Renal pelvis (tissue), 1 donor: ENCODE measurements at regions not wholly inside any gene's neighbourhood (a gene's known extent, or its start where the extent isn't known, plus 50 kb on each side); places are given as distances from the start of the nearest gene placed in this dataset.

Source experiments
- DNase-seq: peaks from one replicate; pipeline ENCODE4 v3.0.0-alpha.2; 2013

DNA sequence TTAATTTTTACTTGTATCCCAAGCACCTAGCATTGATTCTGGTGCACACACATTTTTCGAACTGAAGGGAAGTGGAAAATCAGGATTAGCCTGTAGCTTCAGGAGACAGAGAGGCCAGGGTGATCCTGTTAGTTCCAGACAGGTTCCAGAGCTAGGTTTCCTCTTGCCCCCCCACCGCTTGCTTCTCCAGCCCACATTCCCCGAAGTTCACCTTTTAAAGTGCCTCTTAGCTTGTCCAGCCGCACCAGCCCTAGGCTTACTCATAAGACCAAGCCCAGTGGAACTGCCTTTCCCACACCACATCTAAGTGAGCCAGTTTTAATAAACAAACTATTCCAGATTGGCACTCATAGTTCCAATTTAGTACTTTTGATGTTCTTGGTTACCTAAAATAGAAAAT lies 898.6 kb upstream of the KLHL29 start:
- no peak for DNase-seq

DNA sequence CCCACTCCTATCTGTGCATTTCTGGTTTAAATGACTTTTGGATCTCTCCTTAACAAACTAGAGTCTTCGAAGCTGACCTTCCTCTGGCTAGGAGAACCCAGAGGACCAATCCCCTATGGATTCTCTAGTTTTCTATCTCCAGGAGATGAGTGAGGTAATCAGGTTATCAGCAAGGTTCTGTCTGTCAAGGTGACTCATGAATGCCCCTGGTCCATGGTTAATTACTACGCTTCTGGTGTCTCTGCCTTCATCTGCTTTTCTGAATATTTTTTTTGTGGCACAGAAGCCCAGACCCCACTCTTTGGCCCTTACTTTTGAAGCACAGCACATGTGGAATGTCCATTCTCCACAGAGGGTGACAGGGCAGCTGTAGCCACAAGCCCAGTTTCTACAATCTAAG lies 897.9 kb upstream of the KLHL29 start:
- DNase-seq: no peak

DNA sequence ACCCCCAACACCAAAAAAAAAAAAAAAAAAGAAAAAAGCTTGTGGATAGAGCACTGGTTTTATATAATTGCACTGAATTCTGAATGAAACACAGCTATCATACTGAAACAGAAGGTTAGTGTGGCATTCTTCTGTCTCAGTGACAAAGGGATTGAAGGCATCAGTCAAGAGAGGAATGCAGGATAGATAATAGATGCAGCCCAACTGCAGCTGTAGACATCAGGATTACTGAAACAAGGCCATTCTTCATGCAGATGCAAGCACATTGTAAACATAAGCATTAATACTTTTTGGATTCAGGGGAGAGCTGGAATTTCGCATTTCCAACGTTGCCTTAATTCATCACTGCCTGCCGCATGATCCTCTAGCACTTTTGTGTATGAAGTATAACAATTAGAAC lies 897.4 kb upstream of the KLHL29 start:
- DNase-seq: no peak

DNA sequence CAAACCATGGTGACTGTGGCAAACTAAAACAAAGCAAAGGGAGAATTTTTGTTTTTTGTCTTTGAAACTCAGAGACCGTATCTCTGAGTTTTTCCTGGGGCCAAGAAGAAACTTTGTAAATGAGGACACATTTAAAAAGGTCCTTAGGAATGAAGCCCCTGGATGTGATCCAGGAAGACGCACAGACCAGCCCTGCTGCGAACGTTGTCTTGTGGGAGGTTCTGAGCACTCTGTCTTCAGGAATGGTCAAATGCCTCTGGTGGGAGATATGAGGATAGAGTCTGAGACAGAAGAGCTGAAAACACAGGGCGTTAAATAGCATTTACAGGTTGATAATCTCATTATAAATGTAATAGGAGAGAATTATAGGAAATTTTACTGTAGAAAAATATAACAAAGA lies 893.5 kb upstream of the KLHL29 start:
- DNase-seq: no peak

DNA sequence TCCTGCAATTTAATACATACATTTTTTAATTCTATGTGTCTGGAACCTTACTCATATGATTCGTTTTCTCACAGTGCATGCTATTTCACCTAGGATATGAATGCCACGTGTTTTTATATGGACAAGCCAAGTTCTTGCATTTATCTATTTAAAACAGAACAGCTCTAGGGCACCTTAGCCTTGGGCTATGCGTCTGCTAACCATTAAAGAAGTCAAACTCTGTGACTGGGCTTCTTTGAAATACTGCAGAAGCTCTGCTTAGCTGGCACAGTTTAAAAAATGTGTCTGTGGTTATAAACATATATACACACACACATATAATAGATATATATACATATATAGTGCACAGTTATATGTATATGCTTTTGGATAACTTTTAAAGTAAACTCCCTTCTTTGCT lies 890.8 kb upstream of the KLHL29 start:
- DNase-seq: no peak

DNA sequence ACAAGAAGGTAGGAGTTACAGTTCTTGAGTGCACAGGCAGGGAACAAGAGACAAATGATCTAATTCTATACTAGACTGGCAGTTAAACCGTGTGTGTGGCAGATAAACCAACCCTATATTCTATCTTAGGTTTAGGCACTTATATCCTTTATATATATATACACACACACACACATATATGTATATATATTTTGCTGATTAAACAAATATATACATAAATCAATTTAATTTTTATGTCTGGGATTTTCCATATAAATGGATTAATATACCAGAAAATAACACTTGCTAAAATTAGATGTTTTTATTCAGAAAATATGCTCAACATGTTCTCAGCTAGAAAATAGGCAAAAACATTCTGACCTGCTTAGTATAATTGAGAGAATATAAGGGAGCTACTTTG lies 887.9 kb upstream of the KLHL29 start:
- no peak for DNase-seq

DNA sequence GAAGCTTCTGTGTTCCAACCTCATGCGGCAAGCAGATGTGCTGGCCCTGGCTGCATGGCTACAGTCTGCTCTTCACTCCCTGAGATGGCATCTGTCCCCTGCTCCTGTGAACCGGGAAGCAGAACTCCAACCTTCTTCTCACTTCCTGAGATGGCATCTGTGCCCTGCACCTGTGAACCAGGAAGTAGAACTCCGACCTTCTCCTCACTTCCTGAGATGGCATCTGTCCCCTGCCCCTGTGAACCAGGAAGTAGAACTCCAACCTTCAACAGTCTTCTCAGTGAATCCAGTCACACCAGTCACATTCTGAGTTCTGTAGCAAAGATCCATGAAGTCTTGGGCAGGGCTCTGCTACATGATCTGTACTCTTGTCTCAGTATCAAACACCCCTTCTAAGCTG lies 887.2 kb upstream of the KLHL29 start:
- no peak for DNase-seq

DNA sequence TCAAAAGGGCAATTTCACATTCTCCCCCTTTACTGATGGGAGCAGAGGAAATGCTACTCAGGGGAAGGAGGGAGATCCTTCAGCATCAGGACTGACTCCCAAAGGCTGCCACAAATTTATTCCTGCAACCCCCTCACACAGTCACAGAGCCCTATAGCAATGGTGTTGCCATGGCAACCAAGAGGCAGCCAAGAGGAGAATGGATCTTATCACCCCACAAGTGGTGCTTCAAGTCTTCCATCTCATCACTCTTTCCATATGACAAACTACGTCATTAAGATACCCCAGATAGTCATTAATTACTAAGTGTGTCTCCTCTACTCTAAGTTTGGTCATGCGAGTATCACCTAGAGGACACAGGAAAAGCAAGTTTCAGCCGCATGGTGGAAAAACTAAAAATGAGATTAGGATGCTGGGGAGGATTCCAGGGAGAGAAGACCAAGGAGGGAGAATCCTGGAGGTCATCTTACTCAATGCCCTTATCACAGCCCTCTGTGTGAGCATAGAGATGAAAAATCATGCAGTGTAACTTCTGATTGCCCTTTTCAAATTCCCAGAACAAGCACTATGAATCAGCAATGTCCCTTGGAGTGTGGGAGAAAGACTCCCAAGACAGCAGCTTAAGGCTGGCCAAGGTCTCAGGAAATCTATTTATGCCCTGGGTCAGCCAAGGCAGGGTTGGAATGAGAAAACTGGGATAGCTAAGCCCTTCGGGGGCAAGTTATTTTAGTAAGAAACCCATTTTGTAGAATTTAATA lies 885.7 kb upstream of the KLHL29 start:
- no peak for DNase-seq

DNA sequence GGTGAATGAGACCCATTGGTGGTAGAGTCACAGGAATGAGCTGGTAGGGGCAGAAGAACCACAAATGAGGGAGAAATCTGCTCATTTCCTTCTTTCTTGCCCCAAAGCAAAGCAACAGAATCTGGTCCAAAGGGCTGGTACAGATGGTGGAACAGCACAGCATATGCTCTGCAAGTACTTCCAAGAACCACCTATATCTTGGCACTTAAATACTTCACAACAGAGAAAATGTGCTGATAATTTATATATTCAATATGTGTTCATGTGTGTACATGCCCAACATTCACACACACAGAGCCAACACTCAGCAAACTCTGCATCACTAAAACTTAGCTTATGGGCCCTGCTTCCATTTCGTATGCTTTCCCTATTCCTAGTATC lies 884.4 kb upstream of the KLHL29 start:
- DNase-seq: no peak

DNA sequence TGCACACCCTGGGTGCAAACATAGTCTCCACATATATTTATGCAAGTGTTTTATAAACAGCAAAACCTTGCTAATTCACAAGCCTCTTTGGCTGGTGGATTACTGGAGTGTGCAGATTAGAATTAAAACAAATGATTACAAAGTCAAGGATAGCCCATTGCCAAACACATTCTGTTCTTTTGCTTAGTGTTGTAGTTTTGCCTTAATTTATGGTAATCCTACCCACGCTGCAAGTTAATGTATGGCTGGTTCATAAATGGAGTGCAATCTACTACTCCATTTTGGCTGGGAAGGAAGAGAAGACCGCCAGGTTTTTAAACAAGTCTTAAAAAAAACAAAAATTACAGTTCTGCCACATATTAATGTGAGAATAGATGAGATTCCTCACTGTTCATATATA lies 883.1 kb upstream of the KLHL29 start:
- no peak for DNase-seq

DNA sequence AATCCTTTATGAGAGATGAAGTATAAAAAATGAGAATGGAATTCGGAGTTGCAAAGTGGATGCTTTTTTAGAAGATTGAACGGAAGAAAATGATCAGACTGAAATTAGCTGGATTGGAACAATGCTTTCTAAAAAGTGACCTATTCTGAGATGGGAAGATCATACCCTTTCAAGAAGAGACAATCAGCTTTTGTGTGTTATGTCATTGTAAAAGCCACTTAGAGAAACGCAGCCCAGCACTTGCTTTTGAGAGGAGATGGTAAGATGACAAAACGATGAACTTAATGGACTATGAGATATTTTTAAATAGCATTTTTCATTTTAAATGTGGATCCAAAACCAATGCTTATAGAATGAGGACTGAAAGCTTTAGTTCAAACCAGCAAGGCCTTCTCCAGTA lies 871.4 kb upstream of the KLHL29 start:
- DNase-seq: no peak

DNA sequence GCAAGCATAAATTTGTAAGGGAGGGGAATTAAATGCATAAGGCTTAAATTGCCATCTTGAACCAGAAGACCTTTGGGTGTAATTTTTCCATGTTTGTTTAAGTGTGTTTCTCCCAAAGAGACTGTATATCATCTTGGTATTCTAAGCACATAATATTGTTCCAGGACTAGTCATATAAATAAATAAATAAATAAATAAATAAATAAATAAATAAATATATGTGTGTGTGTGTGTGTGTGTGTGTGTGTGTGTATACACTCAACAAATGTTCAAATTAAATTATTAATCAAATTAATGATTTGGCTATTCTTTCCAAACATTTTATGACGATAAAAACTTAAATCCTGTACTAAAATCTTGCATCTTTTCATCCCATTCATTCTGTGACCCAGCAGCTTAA lies 867.8 kb upstream of the KLHL29 start:
- DNase-seq: no peak

DNA sequence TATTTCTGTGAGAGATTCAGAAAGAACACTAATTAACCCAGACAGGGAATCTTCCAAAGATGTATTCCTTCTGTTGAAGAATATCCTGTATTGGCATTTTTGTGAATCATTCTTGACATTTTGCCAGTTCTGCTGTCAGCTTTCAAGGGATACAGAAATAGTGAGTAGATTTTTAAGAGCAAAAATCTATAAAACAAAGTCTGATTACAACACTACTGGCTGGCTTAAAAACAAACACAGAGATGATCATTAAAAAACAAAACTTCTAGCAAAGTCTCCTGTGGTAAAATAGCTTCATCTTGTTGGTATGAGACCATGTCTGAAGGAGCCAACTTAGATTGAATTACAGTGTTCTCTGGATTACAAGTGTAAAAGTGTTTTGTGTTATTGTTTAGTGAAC lies 866.3 kb upstream of the KLHL29 start:
- DNase-seq: no peak

DNA sequence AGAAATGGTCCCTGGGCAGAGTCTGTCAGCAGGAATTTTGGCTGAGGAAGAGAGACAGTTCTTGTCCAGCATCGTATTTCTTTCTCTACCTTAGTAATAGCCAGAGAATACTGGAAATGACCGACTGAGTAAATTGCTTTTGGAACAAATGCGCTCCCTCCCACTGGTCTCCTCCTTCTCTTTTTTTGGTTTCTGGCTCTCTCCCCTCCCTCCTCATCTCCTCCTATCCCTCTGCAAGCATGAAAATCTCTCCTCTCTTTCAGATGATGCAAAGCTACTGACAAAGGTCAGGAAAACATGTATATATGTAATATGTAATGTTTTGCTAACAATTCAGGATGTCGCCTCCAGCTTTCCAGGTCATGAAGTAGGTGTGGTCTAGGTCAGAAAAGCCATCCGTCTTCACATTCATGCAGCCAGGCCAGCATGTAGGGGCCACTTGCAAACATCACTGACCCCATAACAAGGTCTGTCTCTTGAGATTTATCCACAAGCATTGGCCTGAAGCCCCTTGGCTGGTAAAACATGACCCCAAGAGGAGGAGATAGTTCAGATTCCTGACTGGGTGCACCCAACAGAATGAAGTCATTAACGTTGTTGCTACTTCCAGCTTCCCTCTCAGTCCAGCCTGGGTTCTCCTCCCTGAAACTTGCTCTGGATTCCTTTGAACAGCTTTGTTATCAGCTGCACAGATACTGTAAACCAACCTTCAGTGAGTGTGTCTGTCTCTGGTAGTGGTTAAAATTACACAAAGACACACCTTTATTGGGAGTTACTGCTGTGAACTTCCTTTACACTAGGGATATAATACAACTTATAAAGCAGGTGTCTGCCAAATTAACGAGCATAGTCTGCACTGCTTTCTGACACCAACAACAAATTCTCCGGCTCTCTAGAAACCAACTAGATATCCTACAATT lies 864.4 kb upstream of the KLHL29 start:
- DNase-seq: no peak

DNA sequence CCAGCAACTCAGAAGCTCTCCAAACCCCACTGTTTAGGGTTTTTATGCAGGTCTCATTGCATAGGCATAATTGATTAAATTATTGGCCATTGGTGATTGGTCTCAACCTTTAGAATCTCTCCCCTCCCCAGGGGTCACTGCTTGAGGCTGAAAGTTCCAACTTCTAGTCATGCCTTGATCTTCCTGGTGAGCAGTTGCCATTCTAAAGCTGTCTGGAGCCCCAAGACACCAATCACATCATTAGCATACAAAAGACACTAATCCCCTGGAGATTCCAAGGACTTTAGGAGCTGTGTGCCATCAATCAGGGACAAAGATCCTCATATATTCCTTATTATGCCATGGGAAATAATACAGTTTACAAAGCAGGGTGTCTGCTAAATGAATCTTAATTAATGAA lies 863.4 kb upstream of the KLHL29 start:
- DNase-seq: no peak

DNA sequence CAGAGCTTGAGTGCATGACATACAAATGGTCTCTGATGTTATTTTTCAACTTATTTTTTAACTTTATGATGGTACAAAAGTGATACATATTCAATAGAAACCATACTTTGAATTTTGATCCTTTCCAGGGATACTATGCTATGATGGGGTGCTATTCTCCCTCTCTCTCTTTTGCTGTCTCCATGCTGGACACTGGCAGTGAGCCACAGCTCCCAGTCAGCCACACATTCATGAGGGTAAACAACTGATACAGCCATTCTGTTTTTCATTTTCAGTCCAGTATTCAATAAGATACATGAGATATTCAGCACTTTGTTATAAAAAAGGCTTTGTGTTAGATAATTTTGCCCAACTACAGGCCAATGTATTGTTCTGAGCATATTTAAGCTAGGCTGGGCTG lies 859.3 kb upstream of the KLHL29 start:
- DNase-seq: no peak

DNA sequence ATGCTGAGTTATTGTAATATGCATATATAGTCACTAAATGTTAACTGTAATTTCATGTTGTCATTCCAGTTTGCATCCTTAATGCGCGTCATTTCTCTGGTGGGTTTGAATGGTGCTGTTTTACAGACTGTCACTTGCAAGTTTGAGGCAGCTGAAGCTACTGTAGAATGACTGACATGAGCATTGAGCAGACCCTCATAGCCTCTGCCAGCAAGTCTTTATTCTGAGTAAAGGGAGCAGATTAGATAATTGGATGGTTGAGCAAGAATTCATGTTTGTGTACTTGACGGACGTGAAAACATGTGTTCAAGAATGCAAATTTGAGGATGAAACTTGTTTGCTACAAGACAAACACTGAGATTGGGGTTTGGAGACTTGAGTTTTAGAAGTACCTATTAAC lies 854.8 kb upstream of the KLHL29 start:
- no peak for DNase-seq

DNA sequence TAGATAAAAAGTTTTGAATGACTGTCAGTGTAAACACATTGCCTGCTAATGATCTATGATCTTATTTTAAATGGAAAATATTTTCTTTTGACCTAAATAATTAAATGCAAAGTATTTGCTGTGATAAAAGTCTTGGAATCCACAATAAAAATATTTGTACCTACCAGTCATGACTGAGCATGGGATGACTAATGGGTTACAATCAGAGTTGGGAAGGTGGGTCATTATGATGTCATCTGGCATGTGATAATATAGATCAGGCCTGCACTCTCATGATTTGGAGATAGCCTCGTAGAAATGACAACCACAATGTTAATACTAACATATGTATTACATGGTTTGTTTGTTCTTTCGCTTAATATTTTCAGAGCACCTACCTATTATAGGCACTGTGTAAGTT lies 848.8 kb upstream of the KLHL29 start:
- DNase-seq: no peak

DNA sequence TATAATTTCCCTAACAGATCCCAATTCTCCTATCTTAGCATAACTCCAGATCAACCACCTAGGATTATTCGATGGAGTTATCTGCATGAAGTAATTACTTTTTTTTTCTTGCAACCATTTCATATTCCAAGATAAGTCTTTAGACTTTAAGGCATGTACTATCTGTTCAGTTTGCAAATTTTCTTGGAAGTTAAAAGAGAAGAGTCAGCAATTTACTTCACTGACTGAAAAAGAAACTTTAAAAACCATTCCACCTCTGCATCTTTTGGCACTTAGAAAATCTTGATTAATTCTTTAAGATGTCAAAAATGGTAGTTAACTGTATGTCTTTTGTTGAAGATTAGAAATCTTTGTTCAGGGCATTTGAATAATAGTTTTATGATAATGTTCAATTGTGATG lies 830.5 kb upstream of the KLHL29 start:
- no peak for DNase-seq

DNA sequence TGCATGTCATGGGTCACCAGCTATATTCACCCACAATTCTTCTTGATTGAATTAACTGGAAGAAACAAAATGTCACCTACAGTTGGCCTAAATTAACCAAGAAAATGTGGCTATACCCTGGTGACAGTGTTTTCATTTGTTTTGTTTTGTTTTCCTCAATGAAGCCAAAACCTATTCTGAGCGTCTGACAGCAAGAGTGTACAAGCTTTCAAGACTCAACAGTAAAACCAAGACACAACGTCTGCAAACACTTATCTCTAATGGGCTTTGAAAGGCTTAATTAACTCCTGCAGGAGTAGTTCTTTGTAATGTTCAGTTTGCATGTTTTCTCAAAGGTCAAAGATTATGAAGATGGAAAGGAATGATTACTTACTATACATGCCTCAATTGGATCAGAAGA lies 827.6 kb upstream of the KLHL29 start:
- no peak for DNase-seq

DNA sequence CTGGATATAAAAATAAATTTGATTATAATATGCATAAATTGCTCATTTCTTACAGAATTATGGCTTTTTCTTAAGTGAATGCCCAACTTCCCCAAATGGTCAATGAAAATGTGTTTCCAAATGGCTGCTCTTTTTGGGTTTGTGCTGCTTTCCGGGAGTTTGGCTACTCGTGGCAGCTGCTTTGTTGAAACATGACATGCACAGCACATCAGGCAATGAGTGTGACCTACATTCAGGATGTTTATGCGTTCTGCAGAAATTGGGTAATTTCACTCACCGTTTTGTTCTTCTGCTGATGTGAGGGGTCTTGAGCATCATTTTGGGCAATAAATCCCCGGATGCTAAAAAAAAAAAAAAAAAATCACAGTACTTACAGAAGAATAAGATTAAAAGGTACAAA lies 825.0 kb upstream of the KLHL29 start:
- DNase-seq: no peak

DNA sequence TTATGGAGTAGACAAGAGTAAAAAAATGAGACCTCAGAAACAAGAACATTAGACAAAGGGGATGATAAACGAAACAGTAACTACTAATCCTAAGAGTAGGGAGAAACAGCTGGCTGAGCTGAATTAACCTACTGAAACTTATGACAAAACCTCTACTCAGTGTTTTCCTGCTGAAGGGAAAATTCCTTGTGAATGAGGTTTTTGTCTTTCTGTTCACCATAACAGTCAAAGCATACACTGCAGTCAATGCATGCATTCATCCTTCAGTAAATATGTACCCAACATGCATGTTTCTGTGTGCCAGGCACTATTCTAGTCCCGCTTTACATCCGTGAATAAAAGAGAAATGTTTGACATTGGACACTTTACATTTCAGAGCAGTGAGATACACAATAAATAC lies 805.6 kb upstream of the KLHL29 start:
- no peak for DNase-seq

DNA sequence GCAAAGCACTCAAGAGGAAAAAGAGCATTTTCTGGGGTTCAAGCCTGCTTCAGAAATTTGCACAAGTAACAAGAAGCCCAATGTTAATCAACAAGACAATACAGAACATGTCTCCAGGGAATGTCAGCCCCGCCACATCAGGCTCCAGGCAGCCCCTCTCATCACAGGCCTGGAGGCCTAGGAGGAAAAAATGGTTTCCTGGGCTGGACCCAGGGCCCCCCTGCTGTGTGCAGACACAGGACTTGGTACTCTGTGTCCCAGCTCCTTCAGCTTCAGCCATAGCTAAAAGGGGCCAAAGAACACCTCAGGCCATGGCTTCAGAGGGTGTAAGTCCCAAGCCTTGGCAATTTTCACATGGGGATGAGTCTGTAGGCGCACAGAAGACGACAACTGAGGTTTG lies 802.9 kb upstream of the KLHL29 start:
- no peak for DNase-seq

DNA sequence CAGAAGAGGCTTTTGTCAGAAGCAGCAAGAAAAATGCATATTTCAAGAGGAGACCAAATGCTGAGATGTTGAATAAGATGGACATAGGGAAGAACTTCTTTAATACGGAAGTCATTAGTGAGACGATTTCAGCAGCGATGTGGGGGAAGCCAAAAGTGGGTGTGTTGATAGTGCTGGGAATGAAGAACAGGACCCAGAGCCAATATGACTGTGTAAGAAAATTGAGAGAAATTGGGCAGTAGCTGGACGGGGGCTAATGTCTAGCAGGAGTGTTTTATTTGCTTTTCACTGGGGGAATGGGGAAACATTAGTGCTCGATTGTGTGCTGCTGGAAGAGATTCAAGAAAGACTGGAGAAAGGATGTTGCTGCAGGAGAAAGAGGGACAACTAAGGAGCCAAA lies 788.7 kb upstream of the KLHL29 start:
- DNase-seq: no peak
